Nephron progenitor cell (in vitro differentiated cells): ENCODE measurements at regions not wholly inside any gene's neighbourhood (a gene's known extent, or its start where the extent isn't known, plus 50 kb on each side); places are given as distances from the start of the nearest gene placed in this dataset.

Source experiments
- DNase-seq: peaks from one replicate; pipeline ENCODE4 v3.0.0; 2021
- H3K27ac Mint-ChIP-seq: 2 replicates; pipeline ENCODE4 v1.8.0; 2021; ENCODE audit warnings: mild to moderate bottlenecking, moderate library complexity, mixed read lengths
- H3K27me3 Mint-ChIP-seq: 2 replicates; pipeline ENCODE4 v1.8.0; 2021; ENCODE audit warnings: mild to moderate bottlenecking, low read depth, mixed read lengths; ENCODE audit not compliant: poor library complexity
- H3K36me3 Mint-ChIP-seq: 2 replicates; pipeline ENCODE4 v1.8.0; 2021; ENCODE audit warnings: low read depth, mixed read lengths
- H3K4me1 Mint-ChIP-seq: 2 replicates; pipeline ENCODE4 v1.8.0; 2021; ENCODE audit warnings: mixed read lengths
- H3K4me3 Mint-ChIP-seq: 2 replicates; pipeline ENCODE4 v1.8.0; 2021; ENCODE audit warnings: mild to moderate bottlenecking, moderate library complexity, mixed read lengths
- H3K9me3 Mint-ChIP-seq: 2 replicates; pipeline ENCODE4 v1.8.0; 2021; ENCODE audit warnings: mild to moderate bottlenecking, moderate library complexity, mixed read lengths
- TF ChIP-seq, protein P1 (sequence below): fragments of 200-600 bp; sonication (generic); IDR thresholded peaks from 2 replicates; pipeline ENCODE4 v1.5.0; 2021; ENCODE audit warnings: antibody characterized with exemption

DNA sequence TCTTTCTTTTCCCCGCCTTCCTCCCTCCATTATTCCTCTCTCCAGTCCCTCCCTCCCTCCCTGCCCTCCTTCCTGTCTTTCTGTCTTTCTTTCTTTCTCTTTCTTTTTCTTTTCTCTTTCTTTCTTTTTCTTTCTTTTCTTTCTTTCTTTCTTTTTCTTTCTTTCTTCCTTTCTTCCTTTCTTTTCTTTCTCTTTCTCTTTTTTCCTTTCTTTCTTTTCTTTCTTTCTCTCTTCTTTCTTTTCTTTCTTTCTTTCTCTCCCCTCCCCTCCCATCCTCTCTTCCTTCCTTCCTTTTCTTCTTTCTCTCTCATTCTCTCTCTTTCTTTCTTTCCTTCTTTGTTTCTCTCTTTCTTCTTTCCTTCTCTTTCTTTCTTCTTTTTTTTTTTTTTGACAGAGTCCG lies 402.2 kb upstream of the PLXNA2 start:
- no peak overlapping the region for H3K4me3 Mint-ChIP-seq
- H3K27me3 Mint-ChIP-seq: peaks cover 23% of the 10 kb centered on the region
- no peaks in the 10 kb centered on the region for H3K36me3 Mint-ChIP-seq
- DNase-seq: no peak
- no peak overlapping the region for H3K27ac Mint-ChIP-seq
- TF ChIP-seq, protein P1, sequence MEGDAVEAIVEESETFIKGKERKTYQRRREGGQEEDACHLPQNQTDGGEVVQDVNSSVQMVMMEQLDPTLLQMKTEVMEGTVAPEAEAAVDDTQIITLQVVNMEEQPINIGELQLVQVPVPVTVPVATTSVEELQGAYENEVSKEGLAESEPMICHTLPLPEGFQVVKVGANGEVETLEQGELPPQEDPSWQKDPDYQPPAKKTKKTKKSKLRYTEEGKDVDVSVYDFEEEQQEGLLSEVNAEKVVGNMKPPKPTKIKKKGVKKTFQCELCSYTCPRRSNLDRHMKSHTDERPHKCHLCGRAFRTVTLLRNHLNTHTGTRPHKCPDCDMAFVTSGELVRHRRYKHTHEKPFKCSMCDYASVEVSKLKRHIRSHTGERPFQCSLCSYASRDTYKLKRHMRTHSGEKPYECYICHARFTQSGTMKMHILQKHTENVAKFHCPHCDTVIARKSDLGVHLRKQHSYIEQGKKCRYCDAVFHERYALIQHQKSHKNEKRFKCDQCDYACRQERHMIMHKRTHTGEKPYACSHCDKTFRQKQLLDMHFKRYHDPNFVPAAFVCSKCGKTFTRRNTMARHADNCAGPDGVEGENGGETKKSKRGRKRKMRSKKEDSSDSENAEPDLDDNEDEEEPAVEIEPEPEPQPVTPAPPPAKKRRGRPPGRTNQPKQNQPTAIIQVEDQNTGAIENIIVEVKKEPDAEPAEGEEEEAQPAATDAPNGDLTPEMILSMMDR: no peak
- H3K4me1 Mint-ChIP-seq: peaks cover 6% of the 10 kb centered on the region
- H3K9me3 Mint-ChIP-seq: peaks cover under 1% of the 10 kb centered on the region

DNA sequence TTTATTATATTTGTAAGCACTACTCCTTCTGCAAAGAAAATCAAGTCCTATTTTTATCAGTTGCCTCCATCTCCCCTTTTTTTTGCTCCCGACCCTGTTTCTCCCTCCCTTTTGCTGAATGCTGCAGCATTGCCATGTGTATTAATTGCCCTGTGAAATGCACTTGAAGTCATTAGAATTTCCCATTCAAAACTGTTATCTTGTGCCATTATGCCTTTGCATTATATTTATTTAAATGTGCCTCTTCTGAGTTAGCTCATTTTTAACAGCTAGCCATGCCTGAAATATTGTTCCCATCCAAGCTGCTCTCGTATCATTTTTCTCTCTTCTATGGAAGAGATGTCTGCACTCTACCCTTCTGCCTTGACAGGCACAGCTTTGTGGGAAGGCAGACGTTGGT lies 404.0 kb upstream of the PLXNA2 start:
- Mint-ChIP-seq H3K36me3 (no peaks in the 10 kb centered on the region), H3K9me3 (no peaks in the 10 kb centered on the region), H3K27me3 (peaks cover 19% of the 10 kb centered on the region), H3K4me3 (no peak overlapping the region), H3K4me1 (peaks cover 22% of the 10 kb centered on the region), H3K27ac (no peak overlapping the region)
- DNase-seq: no peak
- TF ChIP-seq, protein P1: no peak

DNA sequence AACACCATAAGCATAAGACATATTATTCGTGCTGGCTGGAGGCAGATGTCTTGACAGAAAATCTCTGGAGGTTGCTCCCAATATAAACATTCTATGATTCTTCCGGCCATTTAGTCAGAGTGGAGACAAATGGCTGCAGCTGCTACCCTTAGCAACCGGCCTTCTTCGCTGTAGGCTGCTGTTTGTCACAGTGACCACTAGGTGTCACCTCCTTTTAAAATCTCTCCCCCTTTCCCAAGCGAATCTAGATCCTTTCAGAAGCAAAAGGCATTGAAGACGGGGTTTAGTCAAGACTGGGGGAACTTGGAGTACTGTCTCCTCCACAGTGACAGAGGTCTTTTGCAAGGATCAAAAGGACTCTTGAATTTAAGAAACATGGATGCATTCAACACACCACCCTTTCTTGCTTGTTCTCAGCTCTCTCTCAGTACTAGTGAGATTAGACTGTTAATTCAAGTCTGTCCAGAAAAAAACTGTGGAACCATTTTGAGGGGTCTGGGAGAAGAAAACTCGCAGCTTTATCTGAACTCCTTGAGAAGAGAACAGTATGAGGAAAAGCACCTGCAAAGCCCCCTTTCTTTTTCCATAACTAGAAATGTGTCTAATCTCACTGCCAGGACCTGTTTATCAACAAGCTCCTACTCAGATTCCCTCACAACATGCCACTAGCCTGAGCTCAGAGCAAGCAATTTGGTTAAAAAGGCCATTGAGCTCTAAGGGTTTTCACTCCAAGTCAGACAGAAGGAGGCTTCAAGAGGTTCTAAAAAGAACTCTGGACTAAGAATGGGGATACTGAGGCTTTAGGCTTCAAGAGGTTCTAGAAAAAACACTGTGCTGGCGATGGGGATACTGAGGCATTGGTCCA lies 408.3 kb upstream of the PLXNA2 start:
- TF ChIP-seq, protein P1: peak; percentile 88
- DNase-seq: peak; percentile 53
- peaks cover 7% of the 10 kb centered on the region for H3K27me3 Mint-ChIP-seq
- no peak overlapping the region for H3K4me3 Mint-ChIP-seq
- H3K9me3 Mint-ChIP-seq: no peaks in the 10 kb centered on the region
- H3K36me3 Mint-ChIP-seq: no peaks in the 10 kb centered on the region
- H3K27ac Mint-ChIP-seq: no peak overlapping the region
- H3K4me1 Mint-ChIP-seq: peaks cover 43% of the 10 kb centered on the region

DNA sequence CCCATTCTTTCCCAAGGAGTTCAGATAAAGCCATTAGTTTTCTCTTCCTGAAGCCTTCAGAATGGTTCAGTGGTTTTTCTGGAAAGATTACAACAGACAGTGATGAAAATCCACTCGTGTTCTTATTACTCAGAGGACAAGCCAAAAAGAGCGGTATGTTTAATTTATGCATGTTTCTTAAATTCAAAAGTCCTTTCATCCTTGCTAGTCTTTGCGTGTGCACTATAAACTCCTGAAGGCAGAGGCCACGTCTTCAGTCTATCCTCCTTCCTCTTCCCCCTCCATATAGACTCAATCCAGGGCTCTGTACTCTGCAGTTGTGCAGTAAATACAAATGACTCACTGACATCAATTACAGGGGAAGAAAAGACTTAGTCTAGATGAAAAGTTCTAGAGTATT lies 409.2 kb upstream of the PLXNA2 start:
- Mint-ChIP-seq H3K4me1 (peaks cover 45% of the 10 kb centered on the region), H3K9me3 (peaks cover 2% of the 10 kb centered on the region), H3K36me3 (no peaks in the 10 kb centered on the region), H3K27me3 (peaks cover 7% of the 10 kb centered on the region), H3K27ac (no peak overlapping the region), H3K4me3 (no peak overlapping the region)
- no peak for DNase-seq
- TF ChIP-seq, protein P1: no peak

DNA sequence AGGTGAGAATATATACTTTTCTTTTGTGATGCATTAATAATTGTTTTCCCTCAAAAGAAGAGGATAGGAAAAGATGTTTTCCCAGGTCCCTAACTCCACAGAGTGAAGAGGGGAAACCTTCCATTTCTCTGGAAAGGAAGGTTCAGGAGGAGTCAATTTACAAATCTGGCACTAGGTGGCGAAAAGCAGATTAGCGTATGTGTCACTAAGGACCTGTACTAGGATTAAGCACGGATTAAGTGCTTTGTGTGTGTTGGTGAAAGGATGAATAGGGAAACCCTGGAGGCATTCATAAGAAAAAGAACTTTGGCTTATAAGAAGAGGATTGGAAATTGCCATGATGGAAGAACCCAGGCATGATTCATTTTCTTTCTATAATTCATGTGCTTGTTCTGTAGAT lies 410.1 kb upstream of the PLXNA2 start:
- Mint-ChIP-seq H3K4me3 (no peak overlapping the region), H3K27ac (no peak overlapping the region), H3K4me1 (peaks cover 45% of the 10 kb centered on the region), H3K9me3 (peaks cover 3% of the 10 kb centered on the region), H3K36me3 (no peaks in the 10 kb centered on the region), H3K27me3 (peaks cover under 1% of the 10 kb centered on the region)
- TF ChIP-seq, protein P1: peak; percentile 46
- peak; percentile 12 for DNase-seq

DNA sequence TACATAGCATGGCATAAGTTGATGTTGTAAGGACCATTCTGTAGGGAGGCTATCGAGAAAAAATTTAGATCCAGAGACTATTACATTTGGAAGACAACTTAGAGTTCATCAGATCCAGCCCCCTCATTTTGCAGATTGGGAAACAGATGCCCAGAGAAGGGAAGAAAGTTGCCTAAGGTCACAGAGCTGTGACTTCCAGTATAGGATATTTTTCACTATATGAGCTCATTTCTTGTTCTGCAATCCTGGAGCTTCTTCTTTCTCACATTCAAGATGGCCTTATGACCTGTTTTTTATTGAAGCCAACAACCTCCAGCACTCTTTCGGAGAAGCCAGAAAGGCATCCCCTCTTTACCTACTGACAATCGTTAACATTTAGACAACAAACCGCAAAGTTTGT lies 421.8 kb upstream of the PLXNA2 start:
- no peaks in the 10 kb centered on the region for H3K9me3 Mint-ChIP-seq
- peaks cover 27% of the 10 kb centered on the region for H3K27me3 Mint-ChIP-seq
- TF ChIP-seq, protein P1: no peak
- no peaks in the 10 kb centered on the region for H3K36me3 Mint-ChIP-seq
- no peak overlapping the region for H3K4me3 Mint-ChIP-seq
- no peak for DNase-seq
- H3K4me1 Mint-ChIP-seq: no peaks in the 10 kb centered on the region
- no peak overlapping the region for H3K27ac Mint-ChIP-seq
